Osteocyte (in vitro differentiated cells): ENCODE measurements at regions not wholly inside any gene's neighbourhood (a gene's known extent, or its start where the extent isn't known, plus 50 kb on each side); places are given as distances from the start of the nearest gene placed in this dataset.

Source experiments
- DNase-seq: peaks from one replicate; pipeline ENCODE4 v3.0.0; 2021; ENCODE audit warnings: mixed read lengths; ENCODE audit not compliant: unreplicated experiment; ENCODE audit errors: extremely low spot score
- H3K27ac Mint-ChIP-seq: one replicate; pipeline ENCODE4 v1.8.0; 2021; ENCODE audit warnings: mild to moderate bottlenecking, mixed read lengths; ENCODE audit not compliant: unreplicated experiment
- H3K27me3 Mint-ChIP-seq: one replicate; pipeline ENCODE4 v1.8.0; 2021; ENCODE audit warnings: mixed read lengths; ENCODE audit not compliant: unreplicated experiment
- H3K36me3 Mint-ChIP-seq: one replicate; pipeline ENCODE4 v1.8.0; 2021; ENCODE audit warnings: mixed read lengths; ENCODE audit not compliant: unreplicated experiment
- H3K4me1 Mint-ChIP-seq: one replicate; pipeline ENCODE4 v1.8.0; 2021; ENCODE audit warnings: mixed read lengths; ENCODE audit not compliant: unreplicated experiment
- H3K4me3 Mint-ChIP-seq: one replicate; pipeline ENCODE4 v1.8.0; 2021; ENCODE audit warnings: mild to moderate bottlenecking, moderate library complexity, mixed read lengths; ENCODE audit not compliant: unreplicated experiment
- H3K9me3 Mint-ChIP-seq: one replicate; pipeline ENCODE4 v1.8.0; 2021; ENCODE audit warnings: mixed read lengths; ENCODE audit not compliant: unreplicated experiment
- TF ChIP-seq, protein P1 (sequence below): fragments of 200-600 bp; sonication (generic); IDR thresholded peaks from 2 replicates; pipeline ENCODE4 v1.5.0; 2021; ENCODE audit warnings: antibody characterized with exemption, mild to moderate bottlenecking, moderate library complexity

GRCh38 chr2:105597806-105598803 lies 146.6 kb upstream of the NCK2 start:
- H3K4me3 Mint-ChIP-seq, result no peak overlapping the region
- no peaks in the 10 kb centered on the region for H3K9me3 Mint-ChIP-seq
- peaks cover 21% of the 10 kb centered on the region for H3K27me3 Mint-ChIP-seq
- no peak for DNase-seq
- TF ChIP-seq, protein P1, sequence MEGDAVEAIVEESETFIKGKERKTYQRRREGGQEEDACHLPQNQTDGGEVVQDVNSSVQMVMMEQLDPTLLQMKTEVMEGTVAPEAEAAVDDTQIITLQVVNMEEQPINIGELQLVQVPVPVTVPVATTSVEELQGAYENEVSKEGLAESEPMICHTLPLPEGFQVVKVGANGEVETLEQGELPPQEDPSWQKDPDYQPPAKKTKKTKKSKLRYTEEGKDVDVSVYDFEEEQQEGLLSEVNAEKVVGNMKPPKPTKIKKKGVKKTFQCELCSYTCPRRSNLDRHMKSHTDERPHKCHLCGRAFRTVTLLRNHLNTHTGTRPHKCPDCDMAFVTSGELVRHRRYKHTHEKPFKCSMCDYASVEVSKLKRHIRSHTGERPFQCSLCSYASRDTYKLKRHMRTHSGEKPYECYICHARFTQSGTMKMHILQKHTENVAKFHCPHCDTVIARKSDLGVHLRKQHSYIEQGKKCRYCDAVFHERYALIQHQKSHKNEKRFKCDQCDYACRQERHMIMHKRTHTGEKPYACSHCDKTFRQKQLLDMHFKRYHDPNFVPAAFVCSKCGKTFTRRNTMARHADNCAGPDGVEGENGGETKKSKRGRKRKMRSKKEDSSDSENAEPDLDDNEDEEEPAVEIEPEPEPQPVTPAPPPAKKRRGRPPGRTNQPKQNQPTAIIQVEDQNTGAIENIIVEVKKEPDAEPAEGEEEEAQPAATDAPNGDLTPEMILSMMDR, result no peak
- H3K27ac Mint-ChIP-seq, result no peak overlapping the region
- H3K36me3 Mint-ChIP-seq, result no peaks in the 10 kb centered on the region
- no peaks in the 10 kb centered on the region for H3K4me1 Mint-ChIP-seq

DNA sequence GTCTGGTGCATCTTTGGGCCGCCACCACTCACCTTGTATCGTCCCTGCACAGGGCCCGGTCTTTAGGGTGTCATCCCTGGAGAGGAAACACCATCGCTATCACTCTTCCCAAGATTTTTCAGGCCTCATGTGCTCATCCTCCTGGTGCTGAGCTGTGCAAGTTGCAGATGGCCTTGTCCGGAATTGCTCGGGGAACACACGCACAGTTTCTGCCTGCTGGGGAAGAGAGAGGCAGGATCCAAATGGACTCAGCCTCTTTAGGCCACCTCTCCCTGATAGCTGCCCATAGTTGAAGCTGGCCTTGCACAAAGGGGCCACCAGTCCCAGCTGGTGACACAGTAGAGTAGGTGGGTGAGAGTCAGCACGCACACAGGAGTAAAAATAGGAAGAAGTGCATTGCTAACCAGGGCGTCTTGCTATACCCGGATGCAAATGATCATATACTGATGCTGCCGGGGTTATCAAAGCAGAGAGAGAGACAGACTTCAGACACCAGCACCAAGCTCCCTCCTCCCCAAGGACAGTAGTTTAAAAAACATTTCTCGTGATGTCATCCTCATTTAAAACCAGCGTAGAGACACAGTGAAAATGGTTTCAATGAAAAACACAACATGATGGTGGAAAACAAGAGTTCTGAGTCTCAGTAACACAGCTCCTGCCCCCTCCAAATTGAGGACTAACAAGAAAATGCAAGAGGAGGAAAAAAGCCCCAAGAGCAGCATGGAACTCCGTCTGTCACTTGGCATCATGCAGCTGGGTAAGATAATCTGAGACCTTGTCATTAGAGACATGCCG lies 147.5 kb upstream of the NCK2 start:
- H3K36me3 Mint-ChIP-seq, result no peaks in the 10 kb centered on the region
- no peaks in the 10 kb centered on the region for H3K4me1 Mint-ChIP-seq
- H3K4me3 Mint-ChIP-seq, result no peak overlapping the region
- peaks cover 25% of the 10 kb centered on the region for H3K27me3 Mint-ChIP-seq
- no peak for DNase-seq
- no peak overlapping the region for H3K27ac Mint-ChIP-seq
- no peaks in the 10 kb centered on the region for H3K9me3 Mint-ChIP-seq
- TF ChIP-seq, protein P1, result no peak

DNA sequence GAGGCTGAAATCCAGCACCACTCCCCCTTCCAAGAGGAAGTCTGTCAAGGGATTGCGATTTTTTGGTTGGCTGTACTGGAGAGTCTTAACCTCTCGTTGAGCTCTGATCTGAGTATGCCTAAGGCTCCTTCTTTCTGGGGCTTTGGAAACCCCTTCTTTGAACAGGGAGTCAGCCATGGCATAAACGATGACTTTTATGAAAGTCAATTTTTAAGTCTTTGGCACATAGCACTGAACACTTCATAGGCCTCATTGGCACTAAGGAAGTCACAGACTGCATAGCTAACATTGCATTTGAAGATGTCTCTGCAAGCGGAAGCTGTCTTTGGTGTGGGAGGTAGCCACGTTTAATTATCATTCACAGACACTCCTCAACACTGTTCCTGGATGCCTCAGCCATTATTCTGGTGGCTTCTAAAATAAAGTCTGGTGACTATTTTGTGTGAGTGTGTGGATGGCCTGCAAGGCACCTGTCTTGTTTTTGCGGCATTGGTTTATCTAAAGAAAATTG lies 148.2 kb upstream of the NCK2 start:
- Mint-ChIP-seq H3K9me3 (no peaks in the 10 kb centered on the region), H3K27me3 (peaks cover 25% of the 10 kb centered on the region), H3K4me3 (no peak overlapping the region), H3K27ac (no peak overlapping the region), H3K4me1 (no peaks in the 10 kb centered on the region), H3K36me3 (no peaks in the 10 kb centered on the region)
- TF ChIP-seq, protein P1, result no peak
- DNase-seq, result no peak

GRCh38 chr2:105595536-105595935 lies 149.2 kb upstream of the NCK2 start:
- Mint-ChIP-seq H3K27ac (no peak overlapping the region), H3K9me3 (no peaks in the 10 kb centered on the region), H3K4me1 (no peaks in the 10 kb centered on the region), H3K27me3 (peaks cover 24% of the 10 kb centered on the region), H3K36me3 (no peaks in the 10 kb centered on the region), H3K4me3 (no peak overlapping the region)
- DNase-seq, result no peak
- TF ChIP-seq, protein P1, result no peak
